C4-2B (cell line): ENCODE measurements at regions not wholly inside any gene's neighbourhood (a gene's known extent, or its start where the extent isn't known, plus 50 kb on each side); places are given as distances from the start of the nearest gene placed in this dataset.

Source experiments
- ZFX ChIP-seq: fragments of 450-650 bp; IDR thresholded peaks from 2 replicates; pipeline ENCODE4 v1.6.1; 2017
- TF ChIP-seq, protein P1 (sequence below): fragments of 450-650 bp; conservative IDR thresholded peaks from 2 replicates; pipeline ENCODE4 v1.5.1; 2017; ENCODE audit warnings: mild to moderate bottlenecking

DNA sequence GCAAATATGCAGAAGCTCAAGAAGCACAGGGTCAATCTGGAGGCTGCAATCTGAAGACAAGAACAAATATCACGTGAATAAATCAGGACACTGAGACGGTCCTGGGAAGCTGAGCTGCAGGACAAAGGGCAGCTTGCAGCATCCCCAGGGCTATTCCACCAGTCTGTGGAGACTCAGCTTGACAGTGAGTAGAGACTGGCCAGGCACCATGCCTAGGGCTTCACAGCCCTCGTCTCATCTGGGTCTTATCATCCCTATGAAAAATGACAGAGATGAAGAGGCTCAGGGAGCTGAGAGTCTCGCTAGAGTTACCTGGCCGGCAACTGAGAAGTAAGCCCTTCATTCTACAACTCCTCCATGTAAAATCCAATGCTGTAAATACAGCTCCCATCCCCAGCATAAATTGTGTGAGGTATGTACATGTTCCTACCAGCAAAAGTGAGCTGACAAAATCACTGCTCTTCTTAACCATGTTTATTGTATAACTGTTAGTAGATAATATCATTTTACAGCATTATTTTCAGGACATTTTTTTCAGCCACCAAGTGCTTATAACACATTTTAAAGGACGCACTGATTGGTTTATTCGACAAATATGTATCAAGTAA, 186.6 kb upstream of the IGFBP3 start:
- TF ChIP-seq, protein P1, sequence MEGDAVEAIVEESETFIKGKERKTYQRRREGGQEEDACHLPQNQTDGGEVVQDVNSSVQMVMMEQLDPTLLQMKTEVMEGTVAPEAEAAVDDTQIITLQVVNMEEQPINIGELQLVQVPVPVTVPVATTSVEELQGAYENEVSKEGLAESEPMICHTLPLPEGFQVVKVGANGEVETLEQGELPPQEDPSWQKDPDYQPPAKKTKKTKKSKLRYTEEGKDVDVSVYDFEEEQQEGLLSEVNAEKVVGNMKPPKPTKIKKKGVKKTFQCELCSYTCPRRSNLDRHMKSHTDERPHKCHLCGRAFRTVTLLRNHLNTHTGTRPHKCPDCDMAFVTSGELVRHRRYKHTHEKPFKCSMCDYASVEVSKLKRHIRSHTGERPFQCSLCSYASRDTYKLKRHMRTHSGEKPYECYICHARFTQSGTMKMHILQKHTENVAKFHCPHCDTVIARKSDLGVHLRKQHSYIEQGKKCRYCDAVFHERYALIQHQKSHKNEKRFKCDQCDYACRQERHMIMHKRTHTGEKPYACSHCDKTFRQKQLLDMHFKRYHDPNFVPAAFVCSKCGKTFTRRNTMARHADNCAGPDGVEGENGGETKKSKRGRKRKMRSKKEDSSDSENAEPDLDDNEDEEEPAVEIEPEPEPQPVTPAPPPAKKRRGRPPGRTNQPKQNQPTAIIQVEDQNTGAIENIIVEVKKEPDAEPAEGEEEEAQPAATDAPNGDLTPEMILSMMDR: no peak
- no peak for TF ChIP-seq ZFX
